ENCODE measurements at regions not wholly inside any gene's neighbourhood (a gene's known extent, or its start where the extent isn't known, plus 50 kb on each side); places are given as distances from the start of the nearest gene placed in this dataset.
"Not testable (repeated sequence)": the region's sequence is repeated elsewhere in the genome, so short reads cannot be mapped to it uniquely, and the experiment has no call there.

DNA sequence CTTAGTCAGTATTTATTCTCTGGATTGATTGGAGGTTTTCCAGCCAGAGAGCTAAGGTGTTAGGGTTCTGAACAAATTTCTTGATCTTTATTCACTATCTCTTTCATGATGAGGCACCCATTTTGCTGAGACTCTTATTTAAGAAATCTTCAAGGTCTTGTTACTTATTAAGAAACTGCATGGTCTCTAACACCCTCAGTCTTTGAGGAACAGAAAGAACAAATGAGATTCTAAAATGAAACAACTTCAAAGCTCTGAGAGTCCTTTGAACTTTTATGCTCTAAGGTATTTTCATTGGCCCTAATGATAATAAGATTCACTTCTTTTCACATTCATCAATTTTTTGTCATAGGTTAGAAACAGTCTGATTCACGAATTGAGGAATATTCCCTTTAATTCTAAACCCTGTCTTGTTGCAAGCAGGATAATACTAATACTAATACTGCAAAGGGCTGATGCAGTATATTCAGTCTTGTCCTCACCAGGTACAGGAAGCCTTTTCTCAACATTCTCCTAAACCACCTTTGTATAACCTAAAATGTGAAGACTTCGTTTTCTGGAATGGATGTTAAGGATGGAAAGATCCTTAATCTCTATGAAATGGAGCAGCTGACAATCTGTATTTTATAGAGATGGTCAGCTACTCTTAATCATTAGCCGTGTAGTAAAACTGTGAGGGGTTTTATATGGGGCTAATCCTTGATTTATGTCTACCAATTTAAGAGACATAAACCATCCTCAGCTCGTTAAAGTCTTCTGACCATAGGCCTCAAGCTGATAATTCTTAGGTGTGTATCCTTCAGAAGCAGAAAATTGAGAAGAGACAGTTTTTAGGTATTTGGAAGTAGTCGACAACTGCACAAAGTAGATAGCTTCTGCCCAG is 198.3 kb downstream of the OTOL1 start:
- H3K36me3 ChIP-seq (ENCODE audit: control insufficient read depth, insufficient read depth, low read length) = no peaks in the 10 kb centered on the region
- no peaks in the 10 kb centered on the region for H3K27me3 ChIP-seq (replicated peaks; ENCODE audit: control insufficient read depth, insufficient read depth, low read length)
- TF ChIP-seq, protein P1, sequence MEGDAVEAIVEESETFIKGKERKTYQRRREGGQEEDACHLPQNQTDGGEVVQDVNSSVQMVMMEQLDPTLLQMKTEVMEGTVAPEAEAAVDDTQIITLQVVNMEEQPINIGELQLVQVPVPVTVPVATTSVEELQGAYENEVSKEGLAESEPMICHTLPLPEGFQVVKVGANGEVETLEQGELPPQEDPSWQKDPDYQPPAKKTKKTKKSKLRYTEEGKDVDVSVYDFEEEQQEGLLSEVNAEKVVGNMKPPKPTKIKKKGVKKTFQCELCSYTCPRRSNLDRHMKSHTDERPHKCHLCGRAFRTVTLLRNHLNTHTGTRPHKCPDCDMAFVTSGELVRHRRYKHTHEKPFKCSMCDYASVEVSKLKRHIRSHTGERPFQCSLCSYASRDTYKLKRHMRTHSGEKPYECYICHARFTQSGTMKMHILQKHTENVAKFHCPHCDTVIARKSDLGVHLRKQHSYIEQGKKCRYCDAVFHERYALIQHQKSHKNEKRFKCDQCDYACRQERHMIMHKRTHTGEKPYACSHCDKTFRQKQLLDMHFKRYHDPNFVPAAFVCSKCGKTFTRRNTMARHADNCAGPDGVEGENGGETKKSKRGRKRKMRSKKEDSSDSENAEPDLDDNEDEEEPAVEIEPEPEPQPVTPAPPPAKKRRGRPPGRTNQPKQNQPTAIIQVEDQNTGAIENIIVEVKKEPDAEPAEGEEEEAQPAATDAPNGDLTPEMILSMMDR (IDR thresholded peaks at IDR 0.05; ENCODE audit: insufficient read depth, low read length, poor library complexity, severe bottlenecking) = no peak
- H3K4me3 ChIP-seq (replicated peaks; ENCODE audit: low read depth, low read length) = no peak overlapping the region
- no peak for DNase-seq (ENCODE audit: extremely low read depth, insufficient read length)

DNA sequence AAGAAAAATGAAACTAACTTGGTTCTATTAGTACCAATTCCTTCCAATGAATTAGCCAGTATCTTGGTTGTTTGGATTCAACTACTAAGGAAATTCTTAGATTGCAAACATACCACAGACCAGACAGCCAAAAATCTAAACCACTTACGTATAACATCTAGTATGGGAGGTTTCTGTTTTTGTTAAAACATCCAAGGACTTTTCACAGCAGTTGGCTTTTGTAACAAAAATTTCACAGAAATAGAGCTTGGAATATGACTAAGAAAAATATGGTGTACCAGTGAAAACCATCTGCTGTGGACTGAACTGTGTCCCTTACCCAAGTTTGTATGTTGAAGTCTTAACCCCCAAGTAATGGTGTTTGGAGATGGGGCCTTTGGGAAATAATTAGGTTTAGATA is 199.2 kb downstream of the OTOL1 start:
- no peaks in the 10 kb centered on the region for H3K27me3 ChIP-seq (replicated peaks; ENCODE audit: control insufficient read depth, insufficient read depth, low read length)
- no peak for DNase-seq (ENCODE audit: extremely low read depth, insufficient read length)
- H3K36me3 ChIP-seq (ENCODE audit: control insufficient read depth, insufficient read depth, low read length) = no peaks in the 10 kb centered on the region
- TF ChIP-seq, protein P1 (IDR thresholded peaks at IDR 0.05; ENCODE audit: insufficient read depth, low read length, poor library complexity, severe bottlenecking) = no peak
- H3K4me3 ChIP-seq (replicated peaks; ENCODE audit: low read depth, low read length) = no peak overlapping the region

DNA sequence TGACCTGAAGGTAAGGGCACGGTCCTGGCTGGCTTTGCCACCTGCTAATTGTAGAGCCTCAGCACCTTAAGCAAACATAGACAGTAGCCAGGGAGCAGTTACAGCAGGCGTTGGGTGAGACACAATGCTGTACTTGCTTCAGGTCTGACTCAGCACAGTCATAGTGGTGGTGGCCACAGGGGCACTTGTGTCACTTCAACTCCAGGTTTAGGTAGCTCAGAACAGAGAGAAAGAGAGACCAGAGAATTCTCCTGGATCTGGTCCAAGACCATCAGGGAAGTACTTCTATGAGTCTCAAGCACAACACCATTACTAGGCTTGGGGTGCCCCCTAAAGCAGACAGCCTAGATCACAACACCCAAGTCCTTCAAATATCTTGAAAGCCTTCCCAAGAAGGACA is 204.4 kb downstream of the OTOL1 start:
- Histone ChIP-seq H3K27me3 (replicated peaks; ENCODE audit: control insufficient read depth, insufficient read depth, low read length) (no peaks in the 10 kb centered on the region), H3K36me3 (ENCODE audit: control insufficient read depth, insufficient read depth, low read length) (no peaks in the 10 kb centered on the region), H3K4me3 (replicated peaks; ENCODE audit: low read depth, low read length) (no peak overlapping the region)
- DNase-seq (ENCODE audit: extremely low read depth, insufficient read length) = peak; percentile 6
- TF ChIP-seq, protein P1 (IDR thresholded peaks at IDR 0.05; ENCODE audit: insufficient read depth, low read length, poor library complexity, severe bottlenecking) = no peak

DNA sequence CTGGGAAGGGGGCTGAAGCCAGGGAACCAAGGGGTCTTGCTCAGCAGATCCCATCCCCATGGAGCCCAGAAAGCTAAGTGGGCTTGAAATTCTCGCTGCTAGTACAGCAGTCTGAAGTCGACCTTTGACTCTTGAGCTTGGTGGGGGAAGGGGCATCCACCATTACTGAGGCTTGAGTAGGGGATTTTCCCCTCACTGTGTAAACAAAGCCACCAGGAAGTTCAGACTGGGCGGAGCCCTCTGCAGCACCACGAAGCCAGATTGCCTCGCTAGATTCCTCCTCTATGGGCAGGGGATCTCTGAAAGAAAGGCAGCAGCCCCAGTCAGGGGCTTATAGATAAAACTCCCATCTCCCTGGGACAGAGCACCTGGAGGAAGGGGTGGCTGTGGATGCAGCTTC is 210.6 kb downstream of the OTOL1 start:
- not testable (repeated sequence) for DNase-seq (ENCODE audit: extremely low read depth, insufficient read length); H3K27me3 ChIP-seq (replicated peaks; ENCODE audit: control insufficient read depth, insufficient read depth, low read length); H3K4me3 ChIP-seq (replicated peaks; ENCODE audit: low read depth, low read length); H3K36me3 ChIP-seq (ENCODE audit: control insufficient read depth, insufficient read depth, low read length)

DNA sequence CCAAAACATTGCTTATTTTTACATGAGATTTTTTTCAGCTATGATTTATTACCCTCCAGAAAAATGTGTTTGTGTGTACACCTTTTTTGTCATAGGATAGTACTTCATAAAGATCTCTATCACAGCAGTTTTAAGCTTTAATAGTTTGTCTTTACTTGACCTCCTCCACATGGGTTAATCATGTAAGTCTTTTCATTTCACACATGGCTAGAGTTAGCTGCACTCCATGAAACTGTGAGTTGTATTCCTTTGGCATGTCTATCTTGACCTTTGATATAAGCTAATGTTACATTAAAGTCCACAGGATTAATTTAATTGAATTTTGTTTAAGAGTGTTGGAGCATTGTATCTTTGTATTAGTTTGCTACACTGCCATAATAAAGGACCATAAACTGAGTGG is 217.1 kb downstream of the OTOL1 start:
- Histone ChIP-seq H3K36me3 (ENCODE audit: control insufficient read depth, insufficient read depth, low read length) (no peaks in the 10 kb centered on the region), H3K27me3 (replicated peaks; ENCODE audit: control insufficient read depth, insufficient read depth, low read length) (no peaks in the 10 kb centered on the region), H3K4me3 (replicated peaks; ENCODE audit: low read depth, low read length) (no peak overlapping the region)
- no peak for DNase-seq (ENCODE audit: extremely low read depth, insufficient read length)
- TF ChIP-seq, protein P1 (IDR thresholded peaks at IDR 0.05; ENCODE audit: insufficient read depth, low read length, poor library complexity, severe bottlenecking) = no peak

DNA sequence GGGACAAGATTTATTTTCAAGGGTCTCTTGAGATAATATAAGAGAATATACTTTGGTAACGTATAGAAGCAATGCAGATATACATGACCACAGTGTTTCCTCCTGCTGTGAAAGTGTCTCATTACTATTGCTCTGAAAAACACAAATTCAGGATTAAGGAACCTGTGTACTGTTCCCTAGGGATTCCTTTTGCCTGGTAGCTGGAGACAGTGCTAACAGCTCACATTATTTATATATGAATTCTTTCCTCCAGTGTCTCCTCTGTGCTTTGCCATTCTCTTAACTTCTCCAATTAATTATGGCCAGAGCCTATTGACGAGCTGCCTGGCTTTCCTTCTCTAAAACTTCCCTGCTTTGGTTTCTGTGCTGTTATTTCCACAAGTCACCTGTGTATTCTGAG is 235.4 kb downstream of the OTOL1 start:
- H3K4me3 ChIP-seq (replicated peaks; ENCODE audit: low read depth, low read length) = no peak overlapping the region

More for the DNA sequence above, 235.4 kb downstream of the OTOL1 start:
- DNase-seq (ENCODE audit: extremely low read depth, insufficient read length) = no peak
- TF ChIP-seq, protein P1 (IDR thresholded peaks at IDR 0.05; ENCODE audit: insufficient read depth, low read length, poor library complexity, severe bottlenecking) = no peak
- Histone ChIP-seq H3K27me3 (replicated peaks; ENCODE audit: control insufficient read depth, insufficient read depth, low read length) (no peaks in the 10 kb centered on the region), H3K36me3 (ENCODE audit: control insufficient read depth, insufficient read depth, low read length) (no peaks in the 10 kb centered on the region)
